WI38 (cell line): ENCODE measurements at regions not wholly inside any gene's neighbourhood (a gene's known extent, or its start where the extent isn't known, plus 50 kb on each side); places are given as distances from the start of the nearest gene placed in this dataset.

Experiments used
- H3K4me3 ChIP-seq: 2 replicates; pipeline ENCODE4 v1.5.1; 2011; ENCODE audit warnings: low read depth, mild to moderate bottlenecking, control low read depth, low read length
- TF ChIP-seq, protein P1 (sequence below): IDR thresholded peaks from 2 replicates; pipeline ENCODE4 v1.5.1; 2012; ENCODE audit warnings: low read depth, mild to moderate bottlenecking, control low read depth, low read length

DNA sequence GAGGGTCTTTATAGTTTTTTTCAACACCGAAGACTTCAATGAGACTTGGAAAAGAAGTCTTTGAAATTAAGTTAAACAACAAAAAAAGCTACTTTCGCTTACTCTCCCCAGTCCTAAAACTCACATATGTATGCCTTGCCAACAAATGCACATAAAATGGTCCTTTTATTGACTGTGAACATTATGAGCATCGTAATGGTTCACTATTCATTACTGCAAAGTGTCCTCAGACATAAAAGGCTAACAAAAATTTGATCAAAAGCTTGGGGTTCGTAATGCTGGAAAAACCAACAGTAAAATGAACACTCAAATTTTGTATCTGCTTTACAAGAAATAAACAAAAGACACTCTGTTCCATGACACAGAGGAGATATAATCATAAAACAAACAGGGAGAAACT is 285.3 kb upstream of the SLC8A1 start:
- TF ChIP-seq, protein P1, sequence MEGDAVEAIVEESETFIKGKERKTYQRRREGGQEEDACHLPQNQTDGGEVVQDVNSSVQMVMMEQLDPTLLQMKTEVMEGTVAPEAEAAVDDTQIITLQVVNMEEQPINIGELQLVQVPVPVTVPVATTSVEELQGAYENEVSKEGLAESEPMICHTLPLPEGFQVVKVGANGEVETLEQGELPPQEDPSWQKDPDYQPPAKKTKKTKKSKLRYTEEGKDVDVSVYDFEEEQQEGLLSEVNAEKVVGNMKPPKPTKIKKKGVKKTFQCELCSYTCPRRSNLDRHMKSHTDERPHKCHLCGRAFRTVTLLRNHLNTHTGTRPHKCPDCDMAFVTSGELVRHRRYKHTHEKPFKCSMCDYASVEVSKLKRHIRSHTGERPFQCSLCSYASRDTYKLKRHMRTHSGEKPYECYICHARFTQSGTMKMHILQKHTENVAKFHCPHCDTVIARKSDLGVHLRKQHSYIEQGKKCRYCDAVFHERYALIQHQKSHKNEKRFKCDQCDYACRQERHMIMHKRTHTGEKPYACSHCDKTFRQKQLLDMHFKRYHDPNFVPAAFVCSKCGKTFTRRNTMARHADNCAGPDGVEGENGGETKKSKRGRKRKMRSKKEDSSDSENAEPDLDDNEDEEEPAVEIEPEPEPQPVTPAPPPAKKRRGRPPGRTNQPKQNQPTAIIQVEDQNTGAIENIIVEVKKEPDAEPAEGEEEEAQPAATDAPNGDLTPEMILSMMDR = no peak
- H3K4me3 ChIP-seq = no peak overlapping the region

DNA sequence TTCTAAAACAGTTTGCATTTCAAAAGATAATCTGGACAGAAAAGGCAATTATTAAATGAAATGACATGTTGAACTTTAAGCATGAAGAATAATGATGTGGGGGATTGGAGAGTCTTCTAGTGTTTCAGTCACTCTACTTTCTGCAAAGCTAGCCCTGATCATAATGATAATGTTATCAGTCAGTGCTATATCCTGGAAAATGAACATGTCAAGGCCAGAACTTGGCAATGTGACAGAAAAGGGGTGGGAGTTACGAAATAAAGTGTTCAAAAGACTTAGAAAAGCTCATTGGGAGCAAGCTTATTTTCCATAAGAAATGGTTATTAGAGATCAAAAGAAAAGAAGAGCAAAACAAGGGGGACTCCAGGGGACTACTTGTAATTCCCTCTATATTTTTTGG is 288.5 kb upstream of the SLC8A1 start:
- TF ChIP-seq, protein P1 = no peak
- no peak overlapping the region for H3K4me3 ChIP-seq

DNA sequence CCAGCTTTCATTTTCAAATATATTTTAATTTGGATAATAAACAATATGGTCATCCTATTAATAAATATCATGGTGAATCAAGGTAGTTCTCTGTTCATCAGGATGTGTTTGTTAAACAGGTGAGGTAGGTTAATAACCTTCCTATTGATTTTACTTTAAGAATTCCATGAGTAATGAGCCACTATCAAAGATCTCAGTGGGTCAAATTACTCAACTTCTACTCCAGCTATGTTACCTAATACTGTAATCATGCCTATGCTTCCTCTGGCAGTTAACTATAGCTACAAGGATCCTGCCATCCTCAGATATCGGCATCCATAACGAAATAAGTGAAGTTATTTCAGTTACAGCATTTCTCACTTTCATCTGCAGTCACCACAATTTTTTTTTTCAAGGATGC is 289.6 kb upstream of the SLC8A1 start:
- no peak overlapping the region for H3K4me3 ChIP-seq
- TF ChIP-seq, protein P1 = no peak

DNA sequence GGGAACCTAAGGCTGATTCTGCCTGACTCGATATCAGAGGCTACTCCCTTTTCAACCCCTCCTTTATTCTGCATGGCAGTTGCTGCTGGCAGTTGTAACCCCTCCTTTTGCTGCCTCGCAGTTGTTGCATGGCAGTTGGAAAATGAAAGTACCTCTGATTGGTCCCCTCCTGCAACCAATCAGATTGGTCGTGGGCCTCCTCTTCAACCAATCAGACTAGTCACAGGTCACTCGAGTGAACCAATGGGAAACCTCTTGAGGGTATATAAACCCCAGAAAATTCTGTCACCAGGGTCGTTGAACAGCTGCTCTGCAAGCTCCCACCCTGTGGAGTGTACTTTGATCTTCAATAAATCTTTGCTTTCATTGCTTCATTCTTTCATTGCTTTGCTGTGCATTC is 294.3 kb upstream of the SLC8A1 start:
- H3K4me3 ChIP-seq = no peak overlapping the region
- TF ChIP-seq, protein P1 = no peak

- TF ChIP-seq, protein P1 = no peak
- H3K4me3 ChIP-seq = no peak overlapping the region
These were observed 300.1 kb upstream of the SLC8A1 start for GRCh38 chr2:40751981-40752380.

DNA sequence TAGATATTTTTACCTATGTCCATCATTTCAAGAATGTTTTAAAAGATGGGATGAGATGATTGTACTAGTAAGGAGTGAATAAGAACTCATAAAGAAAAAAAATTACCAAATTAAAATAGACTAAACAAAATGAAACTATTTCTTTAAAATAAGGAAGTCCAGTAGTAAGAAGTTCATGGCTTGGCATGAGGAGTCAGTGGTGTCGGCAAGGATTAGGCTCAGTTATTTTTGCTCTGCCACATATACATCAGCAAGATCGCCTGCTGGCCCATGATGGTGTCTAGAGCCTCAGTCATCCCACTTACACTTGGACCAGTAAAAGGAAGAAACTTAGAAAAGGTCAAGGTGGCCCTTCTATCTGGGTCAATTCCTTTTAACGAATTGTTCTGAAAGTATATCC is 300.9 kb upstream of the SLC8A1 start:
- TF ChIP-seq, protein P1 = no peak
- no peak overlapping the region for H3K4me3 ChIP-seq

DNA sequence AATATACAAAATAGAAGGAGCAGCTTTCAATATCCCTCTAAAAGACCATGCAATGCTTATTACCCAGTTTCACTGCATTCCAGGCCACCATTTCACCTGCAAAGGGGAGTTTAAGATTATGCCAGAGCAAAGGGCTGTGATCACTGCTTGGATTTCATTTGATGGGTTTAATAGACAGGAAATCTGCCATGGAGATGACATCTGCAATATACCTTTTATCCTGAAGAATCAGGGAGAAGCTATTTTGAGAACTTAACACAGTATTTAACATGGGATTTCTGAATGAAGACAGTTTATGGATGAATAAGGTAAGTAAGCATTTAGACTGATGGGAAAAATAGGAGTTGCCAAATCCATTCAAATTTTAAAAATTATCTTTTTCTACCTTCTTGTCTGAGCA is 303.0 kb upstream of the SLC8A1 start:
- no peak overlapping the region for H3K4me3 ChIP-seq
- TF ChIP-seq, protein P1 = no peak
